PC-9 (cell line): ENCODE measurements at regions not wholly inside any gene's neighbourhood (a gene's known extent, or its start where the extent isn't known, plus 50 kb on each side); places are given as distances from the start of the nearest gene placed in this dataset.

Experiments used
- BruUV-seq: library from RNA; stranded (reverse); fragments of 400-500 nt; replicated peaks from 2 replicates; lab custom pipeline; 2021; lab: Mats Ljungman, UMichigan
- CTCF ChIA-PET: fragments of 300-600 bp; sonication (Branson Sonifier 250); formaldehyde crosslinking; loops from one replicate; lab custom pipeline; 2022; ENCODE audit warnings: antibody characterized with exemption; lab: Charles Lee
- POLR2A ChIA-PET: fragments of 300-600 bp; sonication (Branson Sonifier 250); formaldehyde crosslinking; loops from one replicate; lab custom pipeline; 2022; ENCODE audit warnings: antibody characterized with exemption; ENCODE audit not compliant: unreplicated experiment; lab: Charles Lee
- DNase-seq, 2 experiments: peaks; one replicate each; pipeline versions ENCODE4 v3.0.0 to v3.0.0-alpha.2; 2015 to 2022; ENCODE audit warnings: mixed read lengths in 1 of 2
- H2AFZ ChIP-seq: fragments of 200-600 bp; sonication (generic); 2 replicates; pipeline ENCODE4 v1.8.1; 2017; ENCODE audit warnings: antibody characterized with exemption
- H3F3A ChIP-seq: fragments of 200-600 bp; sonication (generic); 2 replicates; pipeline ENCODE4 v1.8.1; 2017; ENCODE audit warnings: antibody characterized with exemption, mild to moderate bottlenecking, low read depth; ENCODE audit not compliant: insufficient read depth
- H3K27ac ChIP-seq: fragments of 200-600 bp; sonication (generic); 2 replicates; pipeline ENCODE4 v1.6.1; 2016; ENCODE audit warnings: mixed run types
- H3K27me3 ChIP-seq: fragments of 200-600 bp; sonication (generic); 2 replicates; pipeline ENCODE4 v1.6.1; 2016; ENCODE audit warnings: low read depth, mixed run types; ENCODE audit not compliant: insufficient read depth
- H3K36me3 ChIP-seq: fragments of 200-600 bp; sonication (generic); 2 replicates; pipeline ENCODE4 v1.6.1; 2016; ENCODE audit warnings: low read depth, mixed run types
- H3K4me1 ChIP-seq: fragments of 200-600 bp; sonication (generic); replicated peaks from 2 replicates; pipeline ENCODE4 v1.6.1; 2016; ENCODE audit warnings: mixed run types; ENCODE audit not compliant: insufficient read depth
- H3K4me2 ChIP-seq: fragments of 200-600 bp; sonication (generic); 2 replicates; pipeline ENCODE4 v1.6.1; 2017; ENCODE audit warnings: mixed run types
- H3K4me3 ChIP-seq: fragments of 200-600 bp; sonication (generic); 2 replicates; pipeline ENCODE4 v1.6.1; 2016; ENCODE audit warnings: mixed run types
- H3K79me2 ChIP-seq: fragments of 200-600 bp; sonication (generic); 2 replicates; pipeline ENCODE4 v1.6.1; 2017; ENCODE audit warnings: low read depth, mixed run types
- H3K9me2 ChIP-seq: fragments of 200-600 bp; sonication (generic); 2 replicates; pipeline ENCODE4 v1.8.1; 2017; ENCODE audit warnings: mild to moderate bottlenecking; ENCODE audit not compliant: insufficient read depth
- H3K9me3 ChIP-seq: fragments of 200-600 bp; sonication (generic); 2 replicates; pipeline ENCODE4 v1.8.1; 2016; ENCODE audit warnings: low read depth; ENCODE audit not compliant: insufficient read depth
- H4K20me1 ChIP-seq: fragments of 200-600 bp; sonication (generic); 2 replicates; pipeline ENCODE4 v1.8.1; 2017; ENCODE audit not compliant: insufficient read depth
- CTCF ChIP-seq: fragments of 200-600 bp; sonication (generic); conservative IDR thresholded peaks from 2 replicates; pipeline ENCODE4 v1.6.1; 2017; ENCODE audit warnings: mixed run types, antibody characterized with exemption, mild to moderate bottlenecking, moderate library complexity
- EZH2 ChIP-seq: fragments of 200-600 bp; sonication (generic); IDR thresholded peaks from 2 replicates; pipeline ENCODE4 v1.8.0; 2017; ENCODE audit warnings: antibody characterized with exemption, low read depth
- intact Hi-C: fragments of 100-400 bp; cut with micrococcal nuclease; formaldehyde crosslinking; loops from one replicate; pipeline ENCODE4 v1.10.0; 2022; ENCODE audit not compliant: unreplicated experiment

DNA sequence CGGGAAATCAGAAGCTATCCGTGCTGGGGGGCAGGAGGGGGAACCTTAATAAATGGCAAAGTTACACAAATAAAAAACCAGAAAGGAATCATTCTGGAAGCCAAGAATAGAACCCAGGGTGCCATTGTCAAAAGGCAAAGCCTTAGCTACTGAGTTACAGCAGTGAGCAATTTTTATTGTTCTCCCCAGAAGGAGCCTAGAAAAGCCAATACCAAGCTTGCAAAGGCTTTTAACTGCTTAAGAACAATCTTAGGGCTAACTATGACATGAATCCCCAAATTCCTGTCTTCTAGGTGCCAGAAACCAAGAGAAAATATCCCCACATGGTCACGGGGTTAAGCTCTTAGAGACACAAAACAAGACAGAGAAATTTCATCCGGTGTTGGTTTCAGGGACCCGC, 482.7 kb downstream of the CCSER2 start:
- Histone ChIP-seq H3F3A (no peaks in the 10 kb centered on the region), H4K20me1 (no peaks in the 10 kb centered on the region), H2AFZ (no peak overlapping the region), H3K27me3 (no peaks in the 10 kb centered on the region), H3K4me2 (no peak overlapping the region), H3K4me3 (no peak overlapping the region), H3K27ac (no peak overlapping the region), H3K36me3 (no peaks in the 10 kb centered on the region), H3K79me2 (no peaks in the 10 kb centered on the region), H3K4me1 (no peaks in the 10 kb centered on the region), H3K9me3 (no peaks in the 10 kb centered on the region), H3K9me2 (no peaks in the 10 kb centered on the region)
- ChIA-PET CTCF (no interaction called here), POLR2A (no interaction called here)
- TF ChIP-seq EZH2: no peak
- BruUV-seq: no TSS peak
- intact Hi-C loops: no loop called here
- DNase-seq: no peak

DNA sequence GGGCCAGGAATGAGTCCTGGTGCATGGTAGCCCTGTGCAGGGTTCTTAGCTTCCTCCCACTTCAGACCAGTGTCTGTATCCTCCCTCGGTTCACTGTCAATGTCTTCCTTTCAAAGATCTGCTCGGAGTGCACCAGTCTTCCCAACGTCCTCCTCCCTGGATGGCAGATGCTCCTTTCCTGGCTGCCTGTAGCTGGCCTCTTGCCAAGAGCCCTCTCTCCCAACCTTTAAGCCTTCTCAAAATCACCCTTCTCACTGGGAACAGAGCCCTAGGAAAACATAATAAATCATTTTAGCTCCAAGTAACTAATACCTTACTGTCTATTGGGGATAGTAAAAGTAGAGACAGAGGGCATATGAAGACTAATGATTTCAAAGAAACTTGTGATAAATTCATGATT, 490.6 kb downstream of the CCSER2 start:
- BruUV-seq: no TSS peak
- no peak for TF ChIP-seq EZH2
- no peak for TF ChIP-seq CTCF
- Histone ChIP-seq H3K79me2 (no peaks in the 10 kb centered on the region), H3F3A (no peaks in the 10 kb centered on the region), H3K27me3 (no peaks in the 10 kb centered on the region), H3K27ac (no peak overlapping the region), H3K9me3 (no peaks in the 10 kb centered on the region), H3K4me3 (no peak overlapping the region), H3K4me1 (no peaks in the 10 kb centered on the region), H3K9me2 (no peaks in the 10 kb centered on the region), H3K36me3 (no peaks in the 10 kb centered on the region), H2AFZ (no peak overlapping the region), H3K4me2 (no peak overlapping the region), H4K20me1 (no peaks in the 10 kb centered on the region)
- POLR2A ChIA-PET: no interaction called here
- intact Hi-C loops: no loop called here
- CTCF ChIA-PET: no interaction called here
- no peak for DNase-seq

DNA sequence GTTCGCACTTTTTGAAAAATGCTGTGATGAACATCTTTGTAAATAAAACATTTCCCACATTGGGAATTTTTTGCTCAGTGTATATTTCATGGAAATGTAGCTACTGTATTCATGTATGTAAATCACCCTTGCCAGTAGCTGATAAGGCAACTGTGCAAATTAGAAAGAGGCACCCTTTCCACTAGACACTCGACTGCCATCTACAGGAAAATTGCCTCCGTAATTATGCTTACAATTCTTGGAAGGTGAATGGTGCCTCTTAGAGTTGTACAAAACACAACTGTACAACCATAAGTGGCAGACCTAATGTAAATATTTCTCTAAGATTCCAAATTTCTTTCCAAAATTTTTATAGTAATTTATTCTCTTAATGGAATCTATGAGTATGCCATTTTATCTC, 491.7 kb downstream of the CCSER2 start:
- H3K4me1 ChIP-seq: no peaks in the 10 kb centered on the region
- H3K4me3 ChIP-seq: no peak overlapping the region
- H3K36me3 ChIP-seq: no peaks in the 10 kb centered on the region
- H3F3A ChIP-seq: no peaks in the 10 kb centered on the region
- no peaks in the 10 kb centered on the region for H3K9me3 ChIP-seq
- H4K20me1 ChIP-seq: no peaks in the 10 kb centered on the region
- BruUV-seq: no TSS peak
- no peak overlapping the region for H2AFZ ChIP-seq
- no peak overlapping the region for H3K4me2 ChIP-seq
- no peaks in the 10 kb centered on the region for H3K27me3 ChIP-seq
- intact Hi-C loops: no loop called here
- no peaks in the 10 kb centered on the region for H3K9me2 ChIP-seq
- no peak for DNase-seq
- H3K79me2 ChIP-seq: no peaks in the 10 kb centered on the region
- POLR2A ChIA-PET: no interaction called here
- TF ChIP-seq EZH2: no peak
- peak; percentile 30; the same call in 1 of the 2 replicates for TF ChIP-seq CTCF
- no peak overlapping the region for H3K27ac ChIP-seq
- CTCF ChIA-PET: no interaction called here

DNA sequence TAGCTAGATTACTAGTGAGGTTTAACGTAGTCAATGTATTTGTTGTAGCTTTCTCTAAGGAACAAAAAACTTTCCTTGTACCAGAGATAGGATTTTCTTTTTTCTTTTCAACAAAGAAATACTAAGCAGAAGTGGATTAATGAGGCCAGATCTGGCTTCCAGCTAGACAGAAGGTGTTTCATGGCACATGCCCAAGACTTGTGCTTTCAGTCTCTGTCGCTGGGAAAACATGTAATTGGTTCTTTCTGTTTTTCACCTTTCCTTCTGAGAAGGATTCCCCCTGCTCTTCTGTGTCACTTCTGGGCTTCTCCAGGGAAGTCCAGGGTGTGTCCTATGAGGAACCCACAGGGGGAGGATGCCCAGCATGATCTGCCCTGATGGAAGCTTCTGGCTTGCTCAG, 492.2 kb downstream of the CCSER2 start:
- no peak overlapping the region for H3K4me2 ChIP-seq
- intact Hi-C loops: no loop called here
- TF ChIP-seq EZH2 (no peak), CTCF (no peak)
- H3K4me1 ChIP-seq: no peaks in the 10 kb centered on the region
- no peaks in the 10 kb centered on the region for H3K36me3 ChIP-seq
- no peaks in the 10 kb centered on the region for H3K9me3 ChIP-seq
- H3K27me3 ChIP-seq: no peaks in the 10 kb centered on the region
- no TSS peak for BruUV-seq
- no peak overlapping the region for H2AFZ ChIP-seq
- no peaks in the 10 kb centered on the region for H4K20me1 ChIP-seq
- H3F3A ChIP-seq: no peaks in the 10 kb centered on the region
- ChIA-PET CTCF (no interaction called here), POLR2A (no interaction called here)
- H3K4me3 ChIP-seq: no peak overlapping the region
- H3K79me2 ChIP-seq: no peaks in the 10 kb centered on the region
- H3K27ac ChIP-seq: no peak overlapping the region
- no peak for DNase-seq
- no peaks in the 10 kb centered on the region for H3K9me2 ChIP-seq
